Neuronal stem cell (in vitro differentiated cells): ENCODE measurements at regions not wholly inside any gene's neighbourhood (a gene's known extent, or its start where the extent isn't known, plus 50 kb on each side); places are given as distances from the start of the nearest gene placed in this dataset.
"Not testable (repeated sequence)": the region's sequence is repeated elsewhere in the genome, so short reads cannot be mapped to it uniquely, and the experiment has no call there.

Experiments
- DNase-seq: peaks from one replicate; pipeline ENCODE4 v3.0.0-alpha.2; 2013; ENCODE audit warnings: low spot score
- H2AFZ ChIP-seq: one replicate; pipeline ENCODE4 v1.6.1; 2013; ENCODE audit warnings: mild to moderate bottlenecking, low read length, inconsistent platforms
- H2AK5ac ChIP-seq: 2 replicates; pipeline ENCODE4 v1.6.1; 2013; ENCODE audit warnings: low read depth, mild to moderate bottlenecking, inconsistent platforms, low read length, moderate library complexity, mixed read lengths
- H2BK120ac ChIP-seq: 2 replicates; pipeline ENCODE4 v1.6.1; 2013; ENCODE audit warnings: low read depth, mild to moderate bottlenecking, inconsistent platforms, low read length, moderate library complexity, mixed read lengths
- H2BK12ac ChIP-seq: one replicate; pipeline ENCODE4 v1.6.1; 2013; ENCODE audit warnings: low read length, inconsistent platforms
- H2BK15ac ChIP-seq: 2 replicates; pipeline ENCODE4 v1.6.1; 2013; ENCODE audit warnings: mild to moderate bottlenecking, low read length, inconsistent platforms, mixed read lengths
- H2BK5ac ChIP-seq: one replicate; pipeline ENCODE4 v1.6.1; 2013; ENCODE audit warnings: inconsistent platforms, mild to moderate bottlenecking, low read length, moderate library complexity
- H3K14ac ChIP-seq: one replicate; pipeline ENCODE4 v1.6.1; 2013; ENCODE audit warnings: low read length, inconsistent platforms
- H3K18ac ChIP-seq: 2 replicates; pipeline ENCODE4 v1.6.1; 2013; ENCODE audit warnings: low read length, inconsistent platforms
- H3K23ac ChIP-seq: 2 replicates; pipeline ENCODE4 v1.6.1; 2013; ENCODE audit warnings: low read depth, mild to moderate bottlenecking, mixed read lengths, low read length, inconsistent platforms; ENCODE audit not compliant: poor library complexity
- H3K27ac ChIP-seq: replicated peaks from 3 replicates; pipeline ENCODE4 v1.5.1; 2013; ENCODE audit warnings: low read length, inconsistent platforms
- H3K27me3 ChIP-seq, 3 experiments: 2 replicates each; pipeline ENCODE4 v1.6.1; 2013; ENCODE audit warnings: low read length in 3 of 3, mild to moderate bottlenecking in 2 of 3, inconsistent platforms in 1 of 3, low read depth in 1 of 3, mixed read lengths in 1 of 3, moderate library complexity in 1 of 3; ENCODE audit not compliant: control insufficient read depth in 3 of 3, insufficient read depth in 3 of 3
- H3K36me3 ChIP-seq, 2 donors: replicated peaks in 1 of 2; 2 replicates each; pipeline ENCODE4 v1.6.1; 2013; ENCODE audit warnings: low read length in 2 of 2; ENCODE audit not compliant: control insufficient read depth in 2 of 2, insufficient read depth in 2 of 2
- H3K4ac ChIP-seq: 2 replicates; pipeline ENCODE4 v1.6.1; 2013; ENCODE audit warnings: inconsistent platforms, mild to moderate bottlenecking, low read length, moderate library complexity
- H3K4me1 ChIP-seq, 2 donors: 1 replicate in 1 of 2; 2 replicates in 1 of 2; pipeline ENCODE4 v1.6.1; 2013; ENCODE audit warnings: low read length in 2 of 2, low read depth in 1 of 2; ENCODE audit not compliant: control insufficient read depth in 2 of 2, insufficient read depth in 1 of 2
- H3K4me2 ChIP-seq: one replicate; pipeline ENCODE4 v1.6.1; 2013; ENCODE audit warnings: mild to moderate bottlenecking, low read length, inconsistent platforms; ENCODE audit not compliant: insufficient read depth, poor library complexity, severe bottlenecking
- H3K4me3 ChIP-seq, 2 donors: 2 replicates each; pipeline ENCODE4 v1.5.1; 2013; ENCODE audit warnings: low read length in 2 of 2, mild to moderate bottlenecking in 2 of 2, inconsistent platforms in 1 of 2, moderate library complexity in 1 of 2
- H3K79me1 ChIP-seq: one replicate; pipeline ENCODE4 v1.6.1; 2013; ENCODE audit warnings: low read depth, mild to moderate bottlenecking, inconsistent platforms, low read length, moderate library complexity
- H3K9ac ChIP-seq: one replicate; pipeline ENCODE4 v1.6.1; 2013; ENCODE audit warnings: mild to moderate bottlenecking, low read depth, low read length, inconsistent platforms; ENCODE audit not compliant: poor library complexity
- H3K9me3 ChIP-seq, 2 donors: replicated peaks in 1 of 2; 2 replicates each; pipeline versions ENCODE3 to v1.6.1; 2013; ENCODE audit warnings: low read length in 2 of 2, mild to moderate bottlenecking in 2 of 2, inconsistent platforms in 1 of 2, low read depth in 1 of 2, mixed read lengths in 1 of 2, moderate library complexity in 1 of 2; ENCODE audit not compliant: control insufficient read depth in 2 of 2, insufficient read depth in 1 of 2
- H4K8ac ChIP-seq: one replicate; pipeline ENCODE4 v1.6.1; 2013; ENCODE audit warnings: low read depth, mild to moderate bottlenecking, inconsistent platforms, low read length, moderate library complexity
- H4K91ac ChIP-seq: one replicate; pipeline ENCODE4 v1.6.1; 2013; ENCODE audit warnings: low read length, low read depth, mild to moderate bottlenecking, inconsistent platforms; ENCODE audit not compliant: poor library complexity
- WGBS, 2 donors: extraction: QIAGEN DNeasy Blood & Tissue Kit; methylation state at CpG; one replicate each; pipeline ENCODE4 v1.1.7; 2013; ENCODE audit warnings: missing lambda C conversion rate in 2 of 2, mixed read lengths in 1 of 2; ENCODE audit not compliant: insufficient read length in 2 of 2, insufficient replicate concordance in 1 of 2; ENCODE audit errors: extremely low coverage in 2 of 2; 5-methylcytosine and 5-hydroxymethylcytosine counted together

DNA sequence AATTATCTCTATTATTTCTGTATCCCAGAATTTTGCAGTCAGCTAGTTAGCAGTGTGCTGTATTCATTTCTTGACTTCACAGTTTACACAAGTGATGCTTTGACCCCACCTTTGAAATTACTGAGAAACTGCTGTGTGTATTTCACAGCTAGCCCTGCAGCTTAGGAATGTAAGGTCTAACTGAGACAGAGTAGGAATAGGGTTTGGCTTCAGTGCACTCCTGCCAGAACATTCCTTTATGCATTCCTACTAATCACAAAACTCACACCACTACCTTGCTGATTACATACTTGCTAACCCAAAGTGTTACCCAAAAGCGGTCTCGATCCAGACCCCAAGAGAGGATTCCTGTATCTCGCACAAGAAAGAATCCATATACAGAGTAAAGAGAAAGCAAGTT, 551.8 kb downstream of the CDH9 start:
- Histone ChIP-seq H3K4ac (no peak overlapping the region), H3K4me2 (no peak overlapping the region), H3K4me3 (no peak overlapping the region), H3K27ac (peak overlapping the region; percentile 11), H2BK12ac (no peak overlapping the region), H3K4me1 (peaks cover 0 to 1% of the 10 kb centered on the region in 2 donors), H2BK5ac (no peak overlapping the region), H3K23ac (no peak overlapping the region), H3K9ac (no peak overlapping the region), H4K91ac (no peak overlapping the region), H3K36me3 (no peaks in the 10 kb centered on the region), H3K79me1 (no peaks in the 10 kb centered on the region), H4K8ac (no peak overlapping the region), H3K18ac (no peak overlapping the region), H3K9me3 (peaks cover 0 to 5% of the 10 kb centered on the region in 2 donors), H2BK15ac (no peak overlapping the region), H2AK5ac (no peak overlapping the region), H3K14ac (no peak overlapping the region), H3K27me3 (no peaks in the 10 kb centered on the region), H2BK120ac (no peak overlapping the region), H2AFZ (peak overlapping the region; percentile 55)
- DNase-seq, result no peak
- no CpG with 5 or more reads among the region's 3 CpGs for WGBS, 2 donors

DNA sequence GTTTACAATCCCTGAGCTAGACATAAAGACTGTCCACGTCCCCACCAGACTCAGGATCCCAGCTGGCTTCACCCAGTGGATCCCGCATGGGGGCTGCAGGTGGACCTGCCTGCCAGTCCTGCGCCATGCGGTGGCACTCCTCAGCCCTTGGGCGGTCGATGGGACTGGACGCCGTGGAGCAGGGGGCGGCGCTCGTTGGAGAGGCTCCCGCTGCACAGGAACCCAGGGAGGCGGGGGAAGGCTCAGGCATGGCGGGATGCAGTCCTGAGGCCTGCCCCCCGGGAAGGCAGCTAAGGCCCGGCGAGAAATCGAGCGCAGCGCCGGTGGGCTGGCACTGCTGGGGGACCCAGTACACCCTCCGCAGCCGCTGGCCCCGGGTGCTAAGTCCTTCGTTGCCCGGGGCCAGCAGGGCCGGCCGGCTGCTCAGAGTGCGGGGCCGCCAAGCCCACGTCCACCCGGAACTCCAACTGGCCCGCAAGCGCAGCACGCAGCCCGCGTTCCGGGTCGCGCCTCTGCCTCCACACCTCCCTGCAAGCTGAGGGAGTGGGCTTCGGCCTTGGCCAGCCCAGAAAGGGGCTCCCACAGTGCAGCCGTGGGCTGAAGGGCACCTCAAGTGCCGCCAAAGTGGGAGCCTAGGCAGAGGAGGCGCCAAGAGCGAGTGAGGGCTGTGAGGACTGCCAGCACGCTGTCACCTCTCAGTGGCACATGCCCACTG, 553.1 kb downstream of the CDH9 start:
- H3K4me3 ChIP-seq, H3K27ac ChIP-seq, H2BK5ac ChIP-seq, H3K9me3 ChIP-seq, H3K4me1 ChIP-seq, H2BK120ac ChIP-seq, H3K79me1 ChIP-seq, H2AK5ac ChIP-seq, H3K27me3 ChIP-seq, H2AFZ ChIP-seq, H3K9ac ChIP-seq, H3K18ac ChIP-seq, H4K91ac ChIP-seq, H3K4me2 ChIP-seq, H3K4ac ChIP-seq, H3K36me3 ChIP-seq, H2BK12ac ChIP-seq, H2BK15ac ChIP-seq, DNase-seq, H3K14ac ChIP-seq, H4K8ac ChIP-seq: not testable (repeated sequence)
- peak overlapping the region; percentile 33 for H3K23ac ChIP-seq
- no CpG with 5 or more reads among the region's 46 CpGs for WGBS, 2 donors

DNA sequence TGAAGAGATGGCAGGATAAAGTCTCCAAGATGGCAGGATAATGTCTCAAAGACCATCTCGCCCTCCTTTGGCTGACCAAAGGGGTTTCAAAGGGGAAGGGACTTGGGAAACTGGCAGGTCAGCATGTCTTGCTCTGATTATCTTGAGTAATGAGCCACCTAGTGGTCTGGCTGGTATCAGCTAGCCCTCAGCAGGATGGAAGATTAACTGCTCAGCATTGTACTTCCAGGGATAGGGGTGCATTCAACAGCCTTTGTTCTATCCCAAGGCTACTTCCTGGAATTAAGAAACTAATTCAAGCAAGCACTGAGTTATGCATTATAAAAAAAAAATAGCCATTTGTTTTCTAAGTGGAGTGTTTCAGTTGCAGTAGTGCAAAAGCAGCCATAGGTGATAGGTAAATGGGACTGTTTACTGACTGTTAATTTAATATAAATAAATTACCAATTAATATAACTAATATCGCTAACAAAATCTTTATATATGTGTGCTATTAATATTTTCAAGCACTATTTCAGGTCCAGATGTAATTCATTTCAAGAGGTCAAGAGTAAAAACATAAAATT, 555.5 kb downstream of the CDH9 start:
- Histone ChIP-seq H2BK120ac (no peak overlapping the region), H3K18ac (no peak overlapping the region), H2AK5ac (no peak overlapping the region), H3K27ac (no peak overlapping the region), H4K8ac (no peak overlapping the region), H3K23ac (no peak overlapping the region), H3K4me2 (no peak overlapping the region), H3K14ac (no peak overlapping the region), H3K36me3 (no peaks in the 10 kb centered on the region), H3K9ac (no peak overlapping the region), H2BK15ac (no peak overlapping the region), H3K79me1 (no peaks in the 10 kb centered on the region), H2BK5ac (no peak overlapping the region), H2BK12ac (no peak overlapping the region), H3K4me3 (no peak overlapping the region), H3K4me1 (peaks cover 0 to 1% of the 10 kb centered on the region in 2 donors), H2AFZ (peak overlapping the region; percentile 49), H3K27me3 (no peaks in the 10 kb centered on the region), H3K4ac (no peak overlapping the region), H4K91ac (no peak overlapping the region), H3K9me3 (peaks cover 0 to 4% of the 10 kb centered on the region in 2 donors)
- peak; percentile 47 for DNase-seq
- WGBS, 2 donors, result no CpG with 5 or more reads among the region's 2 CpGs

DNA sequence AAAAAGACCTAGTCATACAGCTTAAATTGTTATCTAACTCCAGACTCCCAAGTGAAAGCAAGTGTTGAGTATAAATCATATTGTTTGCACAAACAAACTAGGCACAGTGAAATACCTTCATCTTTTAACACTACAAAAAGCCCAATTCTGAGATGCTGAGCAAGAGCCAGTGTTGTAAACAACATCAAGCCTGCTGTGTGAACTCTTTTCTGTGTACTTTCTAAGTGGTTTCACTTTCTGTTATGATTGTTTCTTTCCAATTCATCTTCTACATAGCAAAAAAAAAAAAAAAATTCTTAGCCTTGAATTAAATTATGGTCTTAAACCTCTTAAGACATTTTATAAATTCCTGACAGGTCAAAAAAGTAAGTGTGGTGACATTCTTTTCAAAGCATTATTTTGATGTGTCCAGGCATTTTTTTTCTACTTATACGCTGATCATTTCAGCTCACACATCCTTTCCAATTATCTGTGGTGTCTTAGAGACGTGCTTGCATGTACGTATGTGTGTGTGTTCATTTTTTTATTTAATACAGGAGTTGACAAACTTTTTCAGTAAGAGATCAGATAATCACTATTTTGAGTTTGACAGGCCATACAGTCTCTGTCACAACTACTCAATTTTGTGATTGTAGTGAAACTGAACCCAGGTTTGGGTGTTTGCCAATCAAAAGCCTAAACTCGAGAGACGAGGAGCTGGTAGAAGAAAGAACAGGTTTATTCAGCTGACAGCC, 556.1 kb downstream of the CDH9 start:
- H2BK15ac ChIP-seq, result no peak overlapping the region
- no peak overlapping the region for H3K9ac ChIP-seq
- H3K4me3 ChIP-seq, result no peak overlapping the region
- no peak overlapping the region for H4K8ac ChIP-seq
- H3K23ac ChIP-seq, result no peak overlapping the region
- no peak overlapping the region for H4K91ac ChIP-seq
- DNase-seq, result no peak
- H3K9me3 ChIP-seq, result peaks cover 0 to 4% of the 10 kb centered on the region in 2 donors
- H2BK120ac ChIP-seq, result no peak overlapping the region
- H3K79me1 ChIP-seq, result no peaks in the 10 kb centered on the region
- no peak overlapping the region for H3K18ac ChIP-seq
- H3K4ac ChIP-seq, result no peak overlapping the region
- no peak overlapping the region for H2BK5ac ChIP-seq
- no peak overlapping the region for H3K14ac ChIP-seq
- peak overlapping the region; percentile 32 for H2AFZ ChIP-seq
- H2BK12ac ChIP-seq, result no peak overlapping the region
- no peaks in the 10 kb centered on the region for H3K36me3 ChIP-seq
- no peak overlapping the region for H2AK5ac ChIP-seq
- no peak overlapping the region for H3K27ac ChIP-seq
- no CpG with 5 or more reads among the region's 5 CpGs for WGBS, 2 donors
- H3K4me1 ChIP-seq, result peaks cover 0 to 1% of the 10 kb centered on the region in 2 donors
- no peaks in the 10 kb centered on the region for H3K27me3 ChIP-seq
- H3K4me2 ChIP-seq, result no peak overlapping the region
